ENCODE measurements at regions not wholly inside any gene's neighbourhood (a gene's known extent, or its start where the extent isn't known, plus 50 kb on each side); places are given as distances from the start of the nearest gene placed in this dataset.

DNA sequence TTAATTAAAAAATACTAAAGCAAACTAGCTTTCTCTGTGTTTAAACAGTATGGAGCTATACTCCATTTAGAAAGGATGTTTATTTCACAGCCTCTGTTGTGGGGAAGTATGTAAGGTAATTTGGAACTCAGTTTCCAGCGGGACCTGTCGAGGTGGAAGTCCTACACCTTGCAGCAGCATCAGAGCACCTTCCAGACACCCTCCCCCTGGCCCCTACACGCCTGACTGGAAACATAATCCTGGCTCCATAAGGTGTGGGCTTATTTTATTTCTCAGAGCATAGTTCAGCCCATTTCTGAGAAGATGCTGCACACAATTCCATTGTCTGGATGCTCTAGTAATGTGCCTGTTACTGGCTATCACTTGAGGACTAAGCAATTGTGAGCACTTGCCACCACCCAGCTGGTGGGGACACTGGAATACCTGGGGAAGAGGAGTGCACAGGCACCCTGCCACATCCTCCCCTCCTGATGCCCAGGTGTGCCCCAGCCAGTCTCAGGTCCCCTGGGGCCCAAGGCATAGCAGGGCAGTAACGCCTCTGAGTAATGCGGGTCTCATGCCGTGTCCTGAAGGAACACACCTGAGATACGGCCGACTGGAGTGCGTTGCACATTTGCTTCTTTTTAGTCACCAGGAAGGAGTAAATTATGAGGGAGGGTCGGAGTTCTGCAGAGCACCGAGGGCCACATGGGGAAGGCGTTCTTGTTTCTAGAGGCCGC, 556.5 kb downstream of the QKI start:
- Mint-ChIP-seq H3K9me3 (ENCODE audit: low read depth) (peaks cover 4% of the 10 kb centered on the region), H3K4me1 (ENCODE audit: low read depth) (peaks cover 5% of the 10 kb centered on the region), H3K27ac (ENCODE audit: unreplicated experiment) (no peak overlapping the region), H3K36me3 (ENCODE audit: low read depth) (no peaks in the 10 kb centered on the region), H3K27me3 (ENCODE audit: low read depth) (no peaks in the 10 kb centered on the region), H3K4me3 (ENCODE audit: unreplicated experiment) (no peak overlapping the region)
- DNase-seq (ENCODE audit: low spot score), result no peak
- TF ChIP-seq, protein P1, sequence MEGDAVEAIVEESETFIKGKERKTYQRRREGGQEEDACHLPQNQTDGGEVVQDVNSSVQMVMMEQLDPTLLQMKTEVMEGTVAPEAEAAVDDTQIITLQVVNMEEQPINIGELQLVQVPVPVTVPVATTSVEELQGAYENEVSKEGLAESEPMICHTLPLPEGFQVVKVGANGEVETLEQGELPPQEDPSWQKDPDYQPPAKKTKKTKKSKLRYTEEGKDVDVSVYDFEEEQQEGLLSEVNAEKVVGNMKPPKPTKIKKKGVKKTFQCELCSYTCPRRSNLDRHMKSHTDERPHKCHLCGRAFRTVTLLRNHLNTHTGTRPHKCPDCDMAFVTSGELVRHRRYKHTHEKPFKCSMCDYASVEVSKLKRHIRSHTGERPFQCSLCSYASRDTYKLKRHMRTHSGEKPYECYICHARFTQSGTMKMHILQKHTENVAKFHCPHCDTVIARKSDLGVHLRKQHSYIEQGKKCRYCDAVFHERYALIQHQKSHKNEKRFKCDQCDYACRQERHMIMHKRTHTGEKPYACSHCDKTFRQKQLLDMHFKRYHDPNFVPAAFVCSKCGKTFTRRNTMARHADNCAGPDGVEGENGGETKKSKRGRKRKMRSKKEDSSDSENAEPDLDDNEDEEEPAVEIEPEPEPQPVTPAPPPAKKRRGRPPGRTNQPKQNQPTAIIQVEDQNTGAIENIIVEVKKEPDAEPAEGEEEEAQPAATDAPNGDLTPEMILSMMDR (IDR thresholded peaks at IDR 0.05), result no peak

DNA sequence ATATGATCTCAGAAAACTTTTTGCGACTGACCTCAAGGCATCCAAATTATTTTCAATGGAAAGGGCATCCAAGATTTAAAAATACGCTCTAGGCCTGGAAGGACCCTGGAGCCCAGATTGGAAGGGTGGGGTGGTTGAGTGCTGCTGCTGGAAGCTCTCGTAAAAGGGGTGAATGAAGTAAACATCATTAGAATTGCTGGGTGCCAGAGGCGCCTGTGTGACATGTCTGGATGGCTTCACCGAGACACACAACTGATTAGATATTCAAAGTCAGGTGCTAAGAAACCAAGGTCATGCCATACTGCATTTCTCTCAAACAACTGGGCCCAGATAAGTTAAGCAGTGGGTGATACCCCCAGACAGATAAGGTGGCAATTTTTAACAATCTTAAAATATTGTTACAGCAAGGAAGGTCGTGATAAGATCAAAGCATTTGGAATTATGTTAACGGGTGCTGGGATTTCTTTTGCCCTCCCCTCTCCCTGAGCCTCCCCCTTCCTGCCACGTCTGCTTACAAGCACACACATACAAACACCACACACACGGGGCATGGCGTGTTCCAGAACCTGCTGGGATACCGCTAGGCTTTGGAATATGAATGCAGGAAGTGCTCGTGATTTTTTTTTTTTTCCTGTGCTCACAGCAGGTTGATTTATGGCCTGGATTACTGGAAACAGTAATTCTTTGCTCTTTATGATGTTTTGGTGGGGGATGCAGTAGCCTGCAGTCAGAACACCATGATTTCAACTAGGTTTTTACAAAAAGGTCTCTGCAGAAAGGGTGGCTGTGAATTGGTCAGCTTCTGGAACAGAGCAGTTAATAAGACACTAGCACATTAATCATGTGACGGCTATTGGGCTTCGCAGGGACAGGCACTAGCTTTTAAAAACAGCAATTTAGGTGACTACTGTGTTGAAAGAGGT, 551.2 kb downstream of the QKI start:
- no peak for DNase-seq (ENCODE audit: low spot score)
- Mint-ChIP-seq H3K27ac (ENCODE audit: unreplicated experiment) (no peak overlapping the region), H3K9me3 (ENCODE audit: low read depth) (no peaks in the 10 kb centered on the region), H3K27me3 (ENCODE audit: low read depth) (no peaks in the 10 kb centered on the region), H3K4me1 (ENCODE audit: low read depth) (peaks cover 8% of the 10 kb centered on the region), H3K4me3 (ENCODE audit: unreplicated experiment) (no peak overlapping the region), H3K36me3 (ENCODE audit: low read depth) (no peaks in the 10 kb centered on the region)
- TF ChIP-seq, protein P1 (IDR thresholded peaks at IDR 0.05), result no peak

DNA sequence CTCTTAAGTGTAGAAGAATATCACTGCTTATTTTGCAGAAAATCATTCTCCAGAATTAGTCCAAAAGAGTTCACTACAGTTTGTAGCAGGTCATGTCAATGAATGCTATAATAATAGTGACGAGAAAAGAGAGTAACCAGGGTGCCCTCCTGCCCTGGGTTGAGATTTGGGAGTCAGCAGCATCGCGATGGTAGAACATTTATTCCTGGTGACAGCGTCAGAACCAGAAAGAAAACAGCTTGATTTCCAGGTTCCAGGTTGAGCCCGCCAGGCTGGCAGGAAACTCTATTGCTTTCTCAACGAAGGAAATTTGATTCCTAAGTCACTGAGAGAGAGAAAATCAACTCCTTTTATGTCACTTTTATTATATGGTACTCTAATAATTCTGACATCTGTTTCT, 550.3 kb downstream of the QKI start:
- Mint-ChIP-seq H3K27me3 (ENCODE audit: low read depth) (no peaks in the 10 kb centered on the region), H3K36me3 (ENCODE audit: low read depth) (no peaks in the 10 kb centered on the region), H3K9me3 (ENCODE audit: low read depth) (no peaks in the 10 kb centered on the region), H3K4me1 (ENCODE audit: low read depth) (peaks cover 11% of the 10 kb centered on the region), H3K27ac (ENCODE audit: unreplicated experiment) (no peak overlapping the region), H3K4me3 (ENCODE audit: unreplicated experiment) (no peak overlapping the region)
- DNase-seq (ENCODE audit: low spot score), result no peak
- TF ChIP-seq, protein P1 (IDR thresholded peaks at IDR 0.05), result no peak

DNA sequence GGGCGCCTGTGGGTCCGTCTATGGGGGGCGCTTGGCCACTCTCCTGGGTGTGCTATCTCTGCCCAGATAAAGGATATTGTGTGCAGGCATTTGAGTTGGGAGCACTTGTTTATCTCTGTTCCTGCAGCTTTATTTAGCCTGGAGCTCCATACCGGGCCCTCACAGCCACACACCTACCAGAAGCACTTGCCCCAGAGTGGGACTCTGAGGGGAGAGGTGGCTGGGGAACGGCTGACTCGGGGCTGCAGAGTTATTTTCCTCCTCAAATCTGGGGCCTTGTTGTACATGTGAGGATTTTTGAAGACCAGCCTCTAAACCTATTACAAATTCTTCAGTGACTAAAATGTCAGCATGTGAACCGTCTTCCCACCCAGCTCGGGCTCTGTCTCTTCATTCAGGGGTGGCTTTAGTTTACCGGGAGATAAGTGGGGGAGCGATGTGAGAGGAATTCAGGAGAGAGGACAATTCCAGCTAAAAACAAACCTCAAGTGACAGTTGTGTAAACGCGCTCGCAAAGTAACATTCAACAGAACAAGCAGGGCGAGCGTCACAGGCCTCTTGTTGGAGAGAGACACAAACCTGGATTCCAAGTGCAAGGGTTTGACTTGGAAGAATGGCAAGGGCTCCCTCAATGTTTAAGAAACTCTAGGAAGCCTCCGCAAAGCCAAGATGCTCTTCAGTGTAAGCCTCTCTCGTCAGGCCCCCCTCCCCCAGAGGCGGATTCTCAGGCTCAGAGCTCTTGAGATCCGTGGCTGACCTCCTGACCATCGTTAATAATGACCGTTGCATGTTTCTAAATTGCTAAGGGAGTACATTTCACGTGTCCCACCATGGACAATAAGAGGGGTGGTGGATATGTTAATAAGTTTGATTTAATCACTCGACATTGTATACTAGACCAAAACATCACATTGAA, 548.9 kb downstream of the QKI start:
- H3K4me3 Mint-ChIP-seq (ENCODE audit: unreplicated experiment), result no peak overlapping the region
- peaks cover 20% of the 10 kb centered on the region for H3K4me1 Mint-ChIP-seq (ENCODE audit: low read depth)
- DNase-seq (ENCODE audit: low spot score), result no peak

More for the DNA sequence above, 548.9 kb downstream of the QKI start:
- Mint-ChIP-seq H3K27ac (ENCODE audit: unreplicated experiment) (no peak overlapping the region), H3K36me3 (ENCODE audit: low read depth) (no peaks in the 10 kb centered on the region), H3K9me3 (ENCODE audit: low read depth) (no peaks in the 10 kb centered on the region), H3K27me3 (ENCODE audit: low read depth) (no peaks in the 10 kb centered on the region)
- TF ChIP-seq, protein P1 (IDR thresholded peaks at IDR 0.05), result no peak
